ENCODE measurements at regions not wholly inside any gene's neighbourhood (a gene's known extent, or its start where the extent isn't known, plus 50 kb on each side); places are given as distances from the start of the nearest gene placed in this dataset.

- no peak for DNase-seq
These were observed 411.3 kb downstream of the ARHGEF28 start for GRCh38 chr5:74037321-74037720.

GRCh38 chr5:74035521-74035937 lies 409.5 kb downstream of the ARHGEF28 start:
- Histone ChIP-seq H3K36me3 (ENCODE audit: control insufficient read depth, insufficient read depth, low read length) (no peaks in the 10 kb centered on the region), H3K9me3 (ENCODE audit: control insufficient read depth, low read length) (no peaks in the 10 kb centered on the region), H3K4me3 (ENCODE audit: insufficient read depth, low read depth, low read length, poor library complexity, severe bottlenecking) (no peak overlapping the region), H3K27me3 (replicated peaks; ENCODE audit: control insufficient read depth, insufficient read depth, low read length, poor library complexity, severe bottlenecking) (no peaks in the 10 kb centered on the region), H3K4me1 (ENCODE audit: control insufficient read depth, insufficient read depth, low read length, poor library complexity, severe bottlenecking) (no peaks in the 10 kb centered on the region), H3K27ac (ENCODE audit: insufficient read depth, low read length, poor library complexity, severe bottlenecking) (no peak overlapping the region)
- no peak for DNase-seq

More at GRCh38 chr5:74037321-74037720, 411.3 kb downstream of the ARHGEF28 start:
- Histone ChIP-seq H3K27me3 (replicated peaks; ENCODE audit: control insufficient read depth, insufficient read depth, low read length, poor library complexity, severe bottlenecking) (no peaks in the 10 kb centered on the region), H3K27ac (ENCODE audit: insufficient read depth, low read length, poor library complexity, severe bottlenecking) (no peak overlapping the region), H3K9me3 (ENCODE audit: control insufficient read depth, low read length) (no peaks in the 10 kb centered on the region), H3K4me1 (ENCODE audit: control insufficient read depth, insufficient read depth, low read length, poor library complexity, severe bottlenecking) (no peaks in the 10 kb centered on the region), H3K36me3 (ENCODE audit: control insufficient read depth, insufficient read depth, low read length) (no peaks in the 10 kb centered on the region), H3K4me3 (ENCODE audit: insufficient read depth, low read depth, low read length, poor library complexity, severe bottlenecking) (no peak overlapping the region)

GRCh38 chr5:74034733-74035132 lies 408.7 kb downstream of the ARHGEF28 start:
- no peak overlapping the region for H3K4me3 ChIP-seq (ENCODE audit: insufficient read depth, low read depth, low read length, poor library complexity, severe bottlenecking)
- no peaks in the 10 kb centered on the region for H3K27me3 ChIP-seq (replicated peaks; ENCODE audit: control insufficient read depth, insufficient read depth, low read length, poor library complexity, severe bottlenecking)
- no peaks in the 10 kb centered on the region for H3K9me3 ChIP-seq (ENCODE audit: control insufficient read depth, low read length)
- no peak overlapping the region for H3K27ac ChIP-seq (ENCODE audit: insufficient read depth, low read length, poor library complexity, severe bottlenecking)
- H3K4me1 ChIP-seq (ENCODE audit: control insufficient read depth, insufficient read depth, low read length, poor library complexity, severe bottlenecking), result no peaks in the 10 kb centered on the region
- DNase-seq, result no peak
- no peaks in the 10 kb centered on the region for H3K36me3 ChIP-seq (ENCODE audit: control insufficient read depth, insufficient read depth, low read length)

- no peaks in the 10 kb centered on the region for H3K9me3 ChIP-seq (ENCODE audit: control insufficient read depth, low read length)
- no peak for DNase-seq
- no peaks in the 10 kb centered on the region for H3K4me1 ChIP-seq (ENCODE audit: control insufficient read depth, insufficient read depth, low read length, poor library complexity, severe bottlenecking)
- no peak overlapping the region for H3K4me3 ChIP-seq (ENCODE audit: insufficient read depth, low read depth, low read length, poor library complexity, severe bottlenecking)
- H3K27ac ChIP-seq (ENCODE audit: insufficient read depth, low read length, poor library complexity, severe bottlenecking), result no peak overlapping the region
- no peaks in the 10 kb centered on the region for H3K36me3 ChIP-seq (ENCODE audit: control insufficient read depth, insufficient read depth, low read length)
- no peaks in the 10 kb centered on the region for H3K27me3 ChIP-seq (replicated peaks; ENCODE audit: control insufficient read depth, insufficient read depth, low read length, poor library complexity, severe bottlenecking)
These were observed 406.6 kb downstream of the ARHGEF28 start for GRCh38 chr5:74032617-74033016.

GRCh38 chr5:74031536-74031935 lies 405.5 kb downstream of the ARHGEF28 start:
- no peaks in the 10 kb centered on the region for H3K9me3 ChIP-seq (ENCODE audit: control insufficient read depth, low read length)
- no peak overlapping the region for H3K27ac ChIP-seq (ENCODE audit: insufficient read depth, low read length, poor library complexity, severe bottlenecking)
- H3K27me3 ChIP-seq (replicated peaks; ENCODE audit: control insufficient read depth, insufficient read depth, low read length, poor library complexity, severe bottlenecking), result no peaks in the 10 kb centered on the region
- no peaks in the 10 kb centered on the region for H3K4me1 ChIP-seq (ENCODE audit: control insufficient read depth, insufficient read depth, low read length, poor library complexity, severe bottlenecking)
- H3K36me3 ChIP-seq (ENCODE audit: control insufficient read depth, insufficient read depth, low read length), result no peaks in the 10 kb centered on the region
- DNase-seq, result no peak
- no peak overlapping the region for H3K4me3 ChIP-seq (ENCODE audit: insufficient read depth, low read depth, low read length, poor library complexity, severe bottlenecking)

GRCh38 chr5:74030821-74031220 lies 404.8 kb downstream of the ARHGEF28 start:
- no peaks in the 10 kb centered on the region for H3K4me1 ChIP-seq (ENCODE audit: control insufficient read depth, insufficient read depth, low read length, poor library complexity, severe bottlenecking)
- no peak overlapping the region for H3K27ac ChIP-seq (ENCODE audit: insufficient read depth, low read length, poor library complexity, severe bottlenecking)
- no peak overlapping the region for H3K4me3 ChIP-seq (ENCODE audit: insufficient read depth, low read depth, low read length, poor library complexity, severe bottlenecking)
- H3K36me3 ChIP-seq (ENCODE audit: control insufficient read depth, insufficient read depth, low read length), result no peaks in the 10 kb centered on the region
- H3K27me3 ChIP-seq (replicated peaks; ENCODE audit: control insufficient read depth, insufficient read depth, low read length, poor library complexity, severe bottlenecking), result no peaks in the 10 kb centered on the region
- no peaks in the 10 kb centered on the region for H3K9me3 ChIP-seq (ENCODE audit: control insufficient read depth, low read length)
- DNase-seq, result no peak

- no peak overlapping the region for H3K4me3 ChIP-seq (ENCODE audit: insufficient read depth, low read depth, low read length, poor library complexity, severe bottlenecking)
- no peaks in the 10 kb centered on the region for H3K9me3 ChIP-seq (ENCODE audit: control insufficient read depth, low read length)
- no peaks in the 10 kb centered on the region for H3K36me3 ChIP-seq (ENCODE audit: control insufficient read depth, insufficient read depth, low read length)
- no peaks in the 10 kb centered on the region for H3K4me1 ChIP-seq (ENCODE audit: control insufficient read depth, insufficient read depth, low read length, poor library complexity, severe bottlenecking)
- DNase-seq, result no peak
- H3K27me3 ChIP-seq (replicated peaks; ENCODE audit: control insufficient read depth, insufficient read depth, low read length, poor library complexity, severe bottlenecking), result no peaks in the 10 kb centered on the region
- H3K27ac ChIP-seq (ENCODE audit: insufficient read depth, low read length, poor library complexity, severe bottlenecking), result no peak overlapping the region
These were observed 404.4 kb downstream of the ARHGEF28 start for GRCh38 chr5:74030371-74030770.

- Histone ChIP-seq H3K9me3 (ENCODE audit: control insufficient read depth, low read length) (no peaks in the 10 kb centered on the region), H3K4me3 (ENCODE audit: insufficient read depth, low read depth, low read length, poor library complexity, severe bottlenecking) (no peak overlapping the region), H3K27me3 (replicated peaks; ENCODE audit: control insufficient read depth, insufficient read depth, low read length, poor library complexity, severe bottlenecking) (no peaks in the 10 kb centered on the region), H3K4me1 (ENCODE audit: control insufficient read depth, insufficient read depth, low read length, poor library complexity, severe bottlenecking) (no peaks in the 10 kb centered on the region), H3K27ac (ENCODE audit: insufficient read depth, low read length, poor library complexity, severe bottlenecking) (no peak overlapping the region), H3K36me3 (ENCODE audit: control insufficient read depth, insufficient read depth, low read length) (no peaks in the 10 kb centered on the region)
- DNase-seq, result no peak
These were observed 403.0 kb downstream of the ARHGEF28 start for GRCh38 chr5:74028976-74029375.

- Histone ChIP-seq H3K36me3 (ENCODE audit: control insufficient read depth, insufficient read depth, low read length) (no peaks in the 10 kb centered on the region), H3K4me3 (ENCODE audit: insufficient read depth, low read depth, low read length, poor library complexity, severe bottlenecking) (no peak overlapping the region), H3K9me3 (ENCODE audit: control insufficient read depth, low read length) (no peaks in the 10 kb centered on the region), H3K4me1 (ENCODE audit: control insufficient read depth, insufficient read depth, low read length, poor library complexity, severe bottlenecking) (no peaks in the 10 kb centered on the region), H3K27me3 (replicated peaks; ENCODE audit: control insufficient read depth, insufficient read depth, low read length, poor library complexity, severe bottlenecking) (no peaks in the 10 kb centered on the region), H3K27ac (ENCODE audit: insufficient read depth, low read length, poor library complexity, severe bottlenecking) (no peak overlapping the region)
- DNase-seq, result no peak
These were observed 402.4 kb downstream of the ARHGEF28 start for GRCh38 chr5:74028406-74028805.

- DNase-seq, result no peak
These were observed 401.8 kb downstream of the ARHGEF28 start for GRCh38 chr5:74027732-74028338.

More at GRCh38 chr5:74027732-74028338, 401.8 kb downstream of the ARHGEF28 start:
- H3K36me3 ChIP-seq (ENCODE audit: control insufficient read depth, insufficient read depth, low read length), result no peaks in the 10 kb centered on the region
- H3K4me3 ChIP-seq (ENCODE audit: insufficient read depth, low read depth, low read length, poor library complexity, severe bottlenecking), result no peak overlapping the region
- no peaks in the 10 kb centered on the region for H3K9me3 ChIP-seq (ENCODE audit: control insufficient read depth, low read length)
- no peaks in the 10 kb centered on the region for H3K4me1 ChIP-seq (ENCODE audit: control insufficient read depth, insufficient read depth, low read length, poor library complexity, severe bottlenecking)
- no peak overlapping the region for H3K27ac ChIP-seq (ENCODE audit: insufficient read depth, low read length, poor library complexity, severe bottlenecking)
- H3K27me3 ChIP-seq (replicated peaks; ENCODE audit: control insufficient read depth, insufficient read depth, low read length, poor library complexity, severe bottlenecking), result no peaks in the 10 kb centered on the region

Measured in effector memory CD4-positive, alpha-beta T cell (primary cell).